ENCODE measurements at regions not wholly inside any gene's neighbourhood (a gene's known extent, or its start where the extent isn't known, plus 50 kb on each side); places are given as distances from the start of the nearest gene placed in this dataset.

DNA sequence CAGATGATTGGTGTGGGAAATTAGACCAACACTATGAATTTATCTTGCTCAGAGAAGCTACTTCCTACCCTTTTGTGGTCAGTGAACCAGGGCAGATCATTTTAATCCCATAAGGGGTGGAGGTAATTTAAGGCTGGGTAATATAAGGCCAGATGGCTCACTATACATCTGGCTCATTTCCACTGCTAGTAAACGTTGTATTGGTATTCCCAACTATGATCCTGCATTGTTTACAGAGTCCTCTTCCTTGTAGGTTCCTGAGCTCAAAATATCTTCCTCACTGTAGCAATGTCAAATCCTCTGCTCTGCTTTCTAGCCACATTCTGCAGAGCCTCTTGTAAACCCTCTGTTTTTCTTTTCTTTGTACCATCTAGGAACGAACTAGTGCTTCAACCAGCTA, 93.0 kb upstream of the MGAT4C start:
- no peak overlapping the region for H3K27ac Mint-ChIP-seq
- H3K9ac ChIP-seq (ENCODE audit: insufficient read depth, low read length, poor library complexity, severe bottlenecking) = no peak overlapping the region
- no peak overlapping the region for H3K4me2 ChIP-seq (replicated peaks; ENCODE audit: extremely low read depth, low read length, poor library complexity, severe bottlenecking)
- no peaks in the 10 kb centered on the region for H3K27me3 ChIP-seq (ENCODE audit: control insufficient read depth in 2 of 2, insufficient read depth in 2 of 2, low read length in 2 of 2)
- H4K20me1 ChIP-seq (ENCODE audit: insufficient read depth, low read length) = no peaks in the 10 kb centered on the region
- no peaks in the 10 kb centered on the region for H3K79me2 ChIP-seq (ENCODE audit: insufficient read depth, low read length)
- intact Hi-C loops (cut with micrococcal nuclease) = no loop called here
- TF ChIP-seq, protein P1, sequence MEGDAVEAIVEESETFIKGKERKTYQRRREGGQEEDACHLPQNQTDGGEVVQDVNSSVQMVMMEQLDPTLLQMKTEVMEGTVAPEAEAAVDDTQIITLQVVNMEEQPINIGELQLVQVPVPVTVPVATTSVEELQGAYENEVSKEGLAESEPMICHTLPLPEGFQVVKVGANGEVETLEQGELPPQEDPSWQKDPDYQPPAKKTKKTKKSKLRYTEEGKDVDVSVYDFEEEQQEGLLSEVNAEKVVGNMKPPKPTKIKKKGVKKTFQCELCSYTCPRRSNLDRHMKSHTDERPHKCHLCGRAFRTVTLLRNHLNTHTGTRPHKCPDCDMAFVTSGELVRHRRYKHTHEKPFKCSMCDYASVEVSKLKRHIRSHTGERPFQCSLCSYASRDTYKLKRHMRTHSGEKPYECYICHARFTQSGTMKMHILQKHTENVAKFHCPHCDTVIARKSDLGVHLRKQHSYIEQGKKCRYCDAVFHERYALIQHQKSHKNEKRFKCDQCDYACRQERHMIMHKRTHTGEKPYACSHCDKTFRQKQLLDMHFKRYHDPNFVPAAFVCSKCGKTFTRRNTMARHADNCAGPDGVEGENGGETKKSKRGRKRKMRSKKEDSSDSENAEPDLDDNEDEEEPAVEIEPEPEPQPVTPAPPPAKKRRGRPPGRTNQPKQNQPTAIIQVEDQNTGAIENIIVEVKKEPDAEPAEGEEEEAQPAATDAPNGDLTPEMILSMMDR (IDR thresholded peaks at IDR 0.05) = no peak
- H3K4me1 Mint-ChIP-seq = no peaks in the 10 kb centered on the region
- no peak overlapping the region for H3K27ac ChIP-seq (ENCODE audit: low read depth in 1 of 2, low read length in 2 of 2)
- H3K4me1 ChIP-seq (ENCODE audit: control insufficient read depth in 1 of 2, insufficient read depth in 2 of 2, low read length in 2 of 2) = no peaks in the 10 kb centered on the region
- H2AFZ ChIP-seq (ENCODE audit: insufficient read depth, low read depth, low read length, poor library complexity, severe bottlenecking) = no peak overlapping the region
- H3K4me3 Mint-ChIP-seq = no peak overlapping the region
- H3K4me3 ChIP-seq (replicated peaks in 1 of 3; ENCODE audit: low read depth in 2 of 3, low read length in 3 of 3) = no peak overlapping the region
- no peaks in the 10 kb centered on the region for H3K36me3 ChIP-seq (replicated peaks in 1 of 2; ENCODE audit: control insufficient read depth in 1 of 2, insufficient read depth in 2 of 2, low read length in 2 of 2)
- H3K36me3 Mint-ChIP-seq = no peaks in the 10 kb centered on the region
- no peak for DNase-seq
- H3K9me3 ChIP-seq (replicated peaks in 1 of 2; ENCODE audit: control insufficient read depth in 1 of 2, insufficient read depth in 1 of 2, low read length in 2 of 2) = peaks cover 0 to 3% of the 10 kb centered on the region in 2 donors
- no peaks in the 10 kb centered on the region for H3K27me3 Mint-ChIP-seq (ENCODE audit: low read depth in 3 of 3)
- 55% methylated on average over 1 of the region's 2 CpGs for WGBS (ENCODE audit: insufficient coverage)
- H3K9me3 Mint-ChIP-seq = peaks cover 0 to 4% (median 2%) of the 10 kb centered on the region in 7 donors

DNA sequence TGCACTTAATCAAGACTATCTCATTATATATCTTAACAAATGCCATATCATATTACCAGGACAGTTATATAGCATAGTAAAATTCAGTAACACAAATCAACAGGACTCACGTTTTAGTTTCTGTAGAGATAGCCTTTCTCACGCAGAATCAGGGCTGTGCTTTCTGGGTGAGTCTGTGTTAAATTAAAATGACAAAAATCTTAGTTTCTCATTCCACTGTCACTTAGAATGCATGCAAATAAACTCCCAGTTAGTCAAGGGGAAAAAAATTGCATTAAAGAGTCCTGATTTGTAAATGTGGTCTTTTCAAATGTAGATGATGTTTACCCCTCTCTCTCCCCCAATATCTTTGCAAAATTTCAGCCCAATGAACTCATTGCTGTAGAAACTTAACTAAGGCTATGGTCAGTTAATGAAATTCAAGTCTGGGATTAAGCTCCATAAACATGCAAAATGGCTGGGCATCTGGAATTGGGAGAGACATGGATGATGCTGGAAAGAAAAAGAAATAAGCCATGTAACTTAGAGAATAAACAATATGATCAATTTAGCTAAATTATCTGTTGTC, 77.8 kb upstream of the MGAT4C start:
- Mint-ChIP-seq H3K36me3 (no peaks in the 10 kb centered on the region), H3K9me3 (peaks cover 0 to 2% (median 0%) of the 10 kb centered on the region in 7 donors), H3K4me3 (no peak overlapping the region), H3K4me1 (no peaks in the 10 kb centered on the region), H3K27ac (no peak overlapping the region), H3K27me3 (ENCODE audit: low read depth in 3 of 3) (peaks cover 0 to 1% (median 0%) of the 10 kb centered on the region in 3 donors)
- WGBS (ENCODE audit: insufficient coverage) = no CpG with 5 or more reads among the region's 2 CpGs
- Histone ChIP-seq H3K4me3 (replicated peaks in 1 of 3; ENCODE audit: low read depth in 2 of 3, low read length in 3 of 3) (no peak overlapping the region), H3K9ac (ENCODE audit: insufficient read depth, low read length, poor library complexity, severe bottlenecking) (no peak overlapping the region), H3K27me3 (ENCODE audit: control insufficient read depth in 2 of 2, insufficient read depth in 2 of 2, low read length in 2 of 2) (no peaks in the 10 kb centered on the region), H3K27ac (ENCODE audit: low read depth in 1 of 2, low read length in 2 of 2) (no peak overlapping the region), H3K36me3 (replicated peaks in 1 of 2; ENCODE audit: control insufficient read depth in 1 of 2, insufficient read depth in 2 of 2, low read length in 2 of 2) (no peaks in the 10 kb centered on the region), H3K79me2 (ENCODE audit: insufficient read depth, low read length) (no peaks in the 10 kb centered on the region), H3K4me1 (ENCODE audit: control insufficient read depth in 1 of 2, insufficient read depth in 2 of 2, low read length in 2 of 2) (no peaks in the 10 kb centered on the region), H2AFZ (ENCODE audit: insufficient read depth, low read depth, low read length, poor library complexity, severe bottlenecking) (no peak overlapping the region), H3K4me2 (replicated peaks; ENCODE audit: extremely low read depth, low read length, poor library complexity, severe bottlenecking) (no peak overlapping the region), H4K20me1 (ENCODE audit: insufficient read depth, low read length) (no peaks in the 10 kb centered on the region), H3K9me3 (replicated peaks in 1 of 2; ENCODE audit: control insufficient read depth in 1 of 2, insufficient read depth in 1 of 2, low read length in 2 of 2) (no peaks in the 10 kb centered on the region)
- intact Hi-C loops (cut with micrococcal nuclease) = no loop called here
- no peak for DNase-seq
- TF ChIP-seq, protein P1 (IDR thresholded peaks at IDR 0.05) = no peak

All from CD14-positive monocyte (primary cell).